GM18505 (cell line): ENCODE measurements at regions not wholly inside any gene's neighbourhood (a gene's known extent, or its start where the extent isn't known, plus 50 kb on each side); places are given as distances from the start of the nearest gene placed in this dataset.
"Not testable (repeated sequence)": the region's sequence is repeated elsewhere in the genome, so short reads cannot be mapped to it uniquely, and the experiment has no call there.

ENCODE experiments used
- ATAC-seq: cut with Tn5 transposase; IDR thresholded peaks from one replicate; pipeline ENCODE4 v1.9.1; 2021; ENCODE audit not compliant: unreplicated experiment
- POLR2A ChIP-seq: IDR thresholded peaks from 4 replicates; pipeline ENCODE4 v1.6.1; 2011; ENCODE audit warnings: borderline replicate concordance; ENCODE audit not compliant: insufficient read depth, insufficient read length; ENCODE audit errors: extremely low read depth

GRCh38 chr14:31911160-31911559, 165.9 kb upstream of the ARHGAP5 start:
- ATAC-seq = no peak
- no peak for TF ChIP-seq POLR2A

- ATAC-seq = no peak
- no peak for TF ChIP-seq POLR2A
Measured at GRCh38 chr14:31913370-31913769, 163.7 kb upstream of the ARHGAP5 start.

DNA sequence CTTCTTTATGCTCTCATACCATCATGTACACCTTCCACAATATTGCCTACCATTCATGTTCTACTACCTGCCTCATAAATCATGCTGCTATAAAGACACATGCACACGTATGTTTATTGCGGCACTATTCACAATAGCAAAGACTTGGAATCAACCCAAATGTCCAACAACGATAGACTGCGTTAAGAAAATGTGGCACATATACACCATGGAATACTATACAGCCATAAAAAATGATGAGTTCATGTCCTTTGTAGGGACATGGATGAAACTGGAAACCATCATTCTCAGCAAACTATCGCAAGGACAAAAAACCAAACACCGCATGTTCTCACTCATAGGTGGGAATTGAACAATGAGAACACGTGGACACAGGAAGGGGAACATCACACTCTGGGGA, 158.8 kb upstream of the ARHGAP5 start:
- not testable (repeated sequence) for ATAC-seq

DNA sequence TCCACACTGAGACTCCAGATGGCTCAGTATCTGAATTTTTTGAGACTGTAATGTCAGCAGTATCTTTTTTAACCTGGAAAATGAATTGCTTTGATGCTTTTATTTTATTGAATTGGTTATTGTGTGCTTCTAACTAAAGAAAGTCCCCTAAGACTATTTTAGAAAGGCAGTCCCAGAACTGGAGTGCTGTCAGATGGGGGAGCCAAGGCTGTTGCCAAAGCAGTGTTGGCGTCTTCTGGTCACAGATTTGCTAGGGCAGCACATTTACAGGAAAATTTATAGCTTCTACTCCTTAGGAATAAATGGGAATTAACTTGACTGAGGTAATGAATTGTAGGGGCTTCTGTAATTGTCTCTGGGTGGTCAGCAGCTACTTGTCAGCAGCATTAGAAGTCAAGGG, 157.1 kb upstream of the ARHGAP5 start:
- no peak for ATAC-seq
- no peak for TF ChIP-seq POLR2A

DNA sequence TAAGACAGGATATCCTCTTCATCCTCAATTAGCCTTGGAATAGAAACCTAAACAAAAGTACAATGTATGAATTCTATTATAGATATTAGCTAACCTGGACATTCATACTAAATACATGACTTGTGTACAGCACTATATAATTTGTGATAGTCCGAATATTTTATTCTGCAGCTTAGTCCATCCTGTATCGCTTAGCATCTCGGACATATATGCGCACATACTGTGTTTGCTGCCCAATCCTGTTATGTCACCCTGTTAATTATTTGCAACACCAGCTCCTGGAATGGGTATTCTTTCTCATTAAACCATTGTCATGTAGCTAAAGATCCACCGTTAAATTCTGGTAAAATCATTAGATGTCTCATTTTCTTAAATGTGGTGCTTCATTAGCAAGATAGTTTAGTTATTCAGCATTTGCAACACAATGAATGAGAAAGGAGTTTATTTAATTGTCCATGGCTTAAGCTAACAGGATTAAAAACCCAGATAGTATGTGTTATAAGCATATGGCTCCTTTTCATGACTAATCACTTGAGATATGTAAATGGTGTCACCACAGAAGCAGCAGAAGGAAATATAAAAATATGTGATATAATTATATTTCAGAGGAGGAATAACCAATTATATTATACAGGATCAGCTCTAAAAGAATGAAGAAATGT, 156.0 kb upstream of the ARHGAP5 start:
- no peak for ATAC-seq
- TF ChIP-seq POLR2A = no peak

GRCh38 chr14:31921721-31922120, 155.4 kb upstream of the ARHGAP5 start:
- TF ChIP-seq POLR2A = no peak
- no peak for ATAC-seq

GRCh38 chr14:31926123-31926522, 151.0 kb upstream of the ARHGAP5 start:
- TF ChIP-seq POLR2A = no peak
- no peak for ATAC-seq

GRCh38 chr14:31926652-31927347, 150.3 kb upstream of the ARHGAP5 start:
- no peak for ATAC-seq
- TF ChIP-seq POLR2A = no peak

GRCh38 chr14:31927348-31927832, 149.7 kb upstream of the ARHGAP5 start:
- no peak for ATAC-seq
- TF ChIP-seq POLR2A = no peak

GRCh38 chr14:31930070-31930469, 147.0 kb upstream of the ARHGAP5 start:
- ATAC-seq = no peak
- no peak for TF ChIP-seq POLR2A

DNA sequence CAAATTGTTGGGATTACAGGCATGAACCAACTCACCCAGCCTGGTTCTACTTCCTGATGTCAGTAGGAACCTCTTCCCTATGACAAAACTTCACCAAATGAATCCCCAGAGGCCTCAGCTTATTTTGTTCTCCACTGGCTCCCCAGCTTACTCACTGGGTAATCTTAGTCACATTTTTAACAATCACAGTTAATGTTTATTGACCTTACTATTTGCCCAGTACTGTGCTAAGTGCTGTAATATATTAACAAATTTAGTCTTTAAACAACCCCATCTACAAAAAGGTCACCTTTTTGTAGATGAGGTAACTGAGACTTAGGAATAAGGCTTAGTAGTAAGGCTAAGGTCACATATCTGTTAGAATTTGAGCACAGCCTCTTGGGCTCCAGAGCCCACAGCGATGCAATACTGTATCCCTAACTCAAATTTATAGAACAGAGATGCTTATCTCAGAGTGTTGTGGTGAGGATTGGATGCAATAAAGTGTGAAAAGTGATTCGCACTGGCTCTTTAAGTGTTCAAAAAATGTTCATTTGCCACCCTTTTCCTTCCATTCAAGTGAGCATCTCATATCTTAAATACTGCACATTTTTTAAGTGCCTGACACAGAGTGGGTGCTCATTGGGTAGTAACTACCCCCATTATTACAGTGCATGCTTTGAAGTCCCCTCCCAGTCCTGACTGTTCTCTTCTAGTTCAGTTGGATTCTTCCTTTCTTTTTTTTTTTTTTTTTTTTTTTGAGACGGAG, 146.4 kb upstream of the ARHGAP5 start:
- no peak for ATAC-seq
- TF ChIP-seq POLR2A = no peak

GRCh38 chr14:31932675-31933074, 144.4 kb upstream of the ARHGAP5 start:
- TF ChIP-seq POLR2A = no peak
- no peak for ATAC-seq

DNA sequence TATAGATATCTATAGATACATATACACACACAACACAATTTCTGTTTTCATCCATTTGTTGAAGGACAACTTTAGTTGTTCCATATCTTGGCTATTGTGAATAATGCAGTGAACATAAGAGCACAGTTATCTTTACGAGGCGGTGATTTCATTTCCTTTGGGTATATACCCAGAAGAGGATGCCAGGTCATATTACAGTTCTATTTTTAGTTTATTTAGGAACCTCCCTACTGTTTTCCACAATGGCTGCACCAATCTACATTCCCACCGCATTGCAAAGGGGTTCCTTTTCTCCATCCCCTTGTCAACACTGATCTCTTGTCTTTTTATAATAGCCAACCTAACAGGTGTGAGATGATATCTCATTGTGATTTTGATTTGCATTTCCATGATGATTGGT, 143.4 kb upstream of the ARHGAP5 start:
- ATAC-seq = no peak
- no peak for TF ChIP-seq POLR2A
